ENCODE measurements at regions not wholly inside any gene's neighbourhood (a gene's known extent, or its start where the extent isn't known, plus 50 kb on each side); places are given as distances from the start of the nearest gene placed in this dataset.

GRCh38 chr4:83704786-83705185, 168.9 kb downstream of the GPAT3 start:
- in situ Hi-C loops (cut with MboI), result no loop called here
- H2AFZ ChIP-seq, result no peak overlapping the region
- no peak overlapping the region for H3K4me2 ChIP-seq (ENCODE audit: unreplicated experiment)
- H3K4me3 ChIP-seq, result no peak overlapping the region
- H3K9ac ChIP-seq, result no peak overlapping the region
- TF ChIP-seq EZH2 (IDR thresholded peaks at IDR 0.05; ENCODE audit: insufficient read depth, poor library complexity, severe bottlenecking) (no peak), EZH2phosphoT487 (IDR thresholded peaks at IDR 0.05; ENCODE audit: insufficient read depth, low read depth) (no peak)
- H3K9me2 ChIP-seq (ENCODE audit: insufficient read depth), result no peaks in the 10 kb centered on the region
- H3K4me1 ChIP-seq (ENCODE audit: insufficient read depth), result no peaks in the 10 kb centered on the region
- H4K20me1 ChIP-seq (ENCODE audit: insufficient read depth), result no peaks in the 10 kb centered on the region
- H3K36me3 ChIP-seq (ENCODE audit: low read depth), result no peaks in the 10 kb centered on the region
- H3K9me3 ChIP-seq (ENCODE audit: low read depth), result no peaks in the 10 kb centered on the region
- H3K27me3 ChIP-seq (replicated peaks; ENCODE audit: insufficient read depth), result no peaks in the 10 kb centered on the region
- no peak overlapping the region for H3K27ac ChIP-seq
- DNase-seq, result no peak
- WGBS, 2 experiments (ENCODE audit: low coverage in 1 of 2, low lambda C conversion rate in 2 of 2, missing lambda C conversion rate in 2 of 2), result 77 to 82% methylated on average over 2 of the region's 2 CpGs
- no peaks in the 10 kb centered on the region for H3K79me2 ChIP-seq (ENCODE audit: insufficient read depth)
- no peaks in the 10 kb centered on the region for H3F3A ChIP-seq (ENCODE audit: insufficient read depth)

- Histone ChIP-seq H2AFZ (no peak overlapping the region), H3K9me3 (ENCODE audit: low read depth) (no peaks in the 10 kb centered on the region), H3K9me2 (ENCODE audit: insufficient read depth) (no peaks in the 10 kb centered on the region), H4K20me1 (ENCODE audit: insufficient read depth) (no peaks in the 10 kb centered on the region), H3K4me3 (no peak overlapping the region), H3K4me1 (ENCODE audit: insufficient read depth) (no peaks in the 10 kb centered on the region), H3K79me2 (ENCODE audit: insufficient read depth) (no peaks in the 10 kb centered on the region), H3K27ac (no peak overlapping the region), H3K9ac (no peak overlapping the region), H3K36me3 (ENCODE audit: low read depth) (no peaks in the 10 kb centered on the region), H3K4me2 (ENCODE audit: unreplicated experiment) (no peak overlapping the region), H3K27me3 (replicated peaks; ENCODE audit: insufficient read depth) (no peaks in the 10 kb centered on the region), H3F3A (ENCODE audit: insufficient read depth) (no peaks in the 10 kb centered on the region)
- in situ Hi-C loops (cut with MboI), result no loop called here
- DNase-seq, result no peak
- TF ChIP-seq EZH2phosphoT487 (IDR thresholded peaks at IDR 0.05; ENCODE audit: insufficient read depth, low read depth) (no peak), EZH2 (IDR thresholded peaks at IDR 0.05; ENCODE audit: insufficient read depth, poor library complexity, severe bottlenecking) (no peak)
- WGBS, 2 experiments (ENCODE audit: low coverage in 1 of 2, low lambda C conversion rate in 2 of 2, missing lambda C conversion rate in 2 of 2), result 60 to 79% methylated on average over 1 of the region's 1 CpG
These were observed 167.8 kb downstream of the GPAT3 start for GRCh38 chr4:83703752-83704151.

- H3K9ac ChIP-seq, result no peak overlapping the region
- no peaks in the 10 kb centered on the region for H3K36me3 ChIP-seq (ENCODE audit: low read depth)
- H3K79me2 ChIP-seq (ENCODE audit: insufficient read depth), result no peaks in the 10 kb centered on the region
- no peak overlapping the region for H2AFZ ChIP-seq
- H3K27ac ChIP-seq, result no peak overlapping the region
- in situ Hi-C loops (cut with MboI), result no loop called here
- H3K4me1 ChIP-seq (ENCODE audit: insufficient read depth), result no peaks in the 10 kb centered on the region
- no peaks in the 10 kb centered on the region for H3K9me2 ChIP-seq (ENCODE audit: insufficient read depth)
- H3K4me2 ChIP-seq (ENCODE audit: unreplicated experiment), result no peak overlapping the region
- H3K4me3 ChIP-seq, result no peak overlapping the region
- TF ChIP-seq EZH2phosphoT487 (IDR thresholded peaks at IDR 0.05; ENCODE audit: insufficient read depth, low read depth), result no peak
- no peak for TF ChIP-seq EZH2 (IDR thresholded peaks at IDR 0.05; ENCODE audit: insufficient read depth, poor library complexity, severe bottlenecking)
- no peaks in the 10 kb centered on the region for H3F3A ChIP-seq (ENCODE audit: insufficient read depth)
- WGBS, 2 experiments (ENCODE audit: low coverage in 1 of 2, low lambda C conversion rate in 2 of 2, missing lambda C conversion rate in 2 of 2), result 43 to 50% methylated on average over 1 of the region's 1 CpG
- no peaks in the 10 kb centered on the region for H3K9me3 ChIP-seq (ENCODE audit: low read depth)
- no peaks in the 10 kb centered on the region for H3K27me3 ChIP-seq (replicated peaks; ENCODE audit: insufficient read depth)
- DNase-seq, result peak; percentile 19
- H4K20me1 ChIP-seq (ENCODE audit: insufficient read depth), result no peaks in the 10 kb centered on the region
These were observed 165.1 kb downstream of the GPAT3 start for GRCh38 chr4:83701041-83701440.

DNA sequence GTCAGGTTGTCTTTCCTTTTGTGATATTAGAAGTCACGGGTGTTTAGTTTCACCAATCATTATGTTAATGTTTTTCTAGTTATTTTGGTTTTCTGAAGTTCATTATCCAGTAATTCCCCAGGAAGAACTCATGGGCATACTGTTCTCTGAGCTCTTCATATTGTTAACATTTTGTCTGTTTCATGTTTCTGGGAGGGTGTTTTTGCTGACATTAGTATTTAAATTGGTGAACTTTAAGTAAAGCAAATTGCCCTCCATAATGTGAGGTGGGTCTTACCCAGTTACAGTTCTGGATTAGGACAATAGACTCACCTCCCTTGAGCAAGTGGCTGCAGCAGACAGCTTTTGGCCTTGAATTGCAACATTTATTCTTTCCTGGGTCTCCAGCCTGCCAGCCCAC, 163.4 kb downstream of the GPAT3 start:
- Histone ChIP-seq H3K9ac (no peak overlapping the region), H3K9me3 (ENCODE audit: low read depth) (no peaks in the 10 kb centered on the region), H4K20me1 (ENCODE audit: insufficient read depth) (no peaks in the 10 kb centered on the region), H3K4me2 (ENCODE audit: unreplicated experiment) (no peak overlapping the region), H3K27ac (no peak overlapping the region), H3K4me1 (ENCODE audit: insufficient read depth) (no peaks in the 10 kb centered on the region), H3F3A (ENCODE audit: insufficient read depth) (no peaks in the 10 kb centered on the region), H3K27me3 (replicated peaks; ENCODE audit: insufficient read depth) (no peaks in the 10 kb centered on the region), H3K36me3 (ENCODE audit: low read depth) (no peaks in the 10 kb centered on the region), H3K79me2 (ENCODE audit: insufficient read depth) (no peaks in the 10 kb centered on the region), H3K4me3 (no peak overlapping the region), H3K9me2 (ENCODE audit: insufficient read depth) (no peaks in the 10 kb centered on the region), H2AFZ (no peak overlapping the region)
- WGBS, 2 experiments (ENCODE audit: low coverage in 1 of 2, low lambda C conversion rate in 2 of 2, missing lambda C conversion rate in 2 of 2), result 91 to 95% methylated on average over 1 of the region's 1 CpG
- in situ Hi-C loops (cut with MboI), result no loop called here
- TF ChIP-seq EZH2 (IDR thresholded peaks at IDR 0.05; ENCODE audit: insufficient read depth, poor library complexity, severe bottlenecking), result no peak
- no peak for TF ChIP-seq EZH2phosphoT487 (IDR thresholded peaks at IDR 0.05; ENCODE audit: insufficient read depth, low read depth)
- DNase-seq, result no peak

DNA sequence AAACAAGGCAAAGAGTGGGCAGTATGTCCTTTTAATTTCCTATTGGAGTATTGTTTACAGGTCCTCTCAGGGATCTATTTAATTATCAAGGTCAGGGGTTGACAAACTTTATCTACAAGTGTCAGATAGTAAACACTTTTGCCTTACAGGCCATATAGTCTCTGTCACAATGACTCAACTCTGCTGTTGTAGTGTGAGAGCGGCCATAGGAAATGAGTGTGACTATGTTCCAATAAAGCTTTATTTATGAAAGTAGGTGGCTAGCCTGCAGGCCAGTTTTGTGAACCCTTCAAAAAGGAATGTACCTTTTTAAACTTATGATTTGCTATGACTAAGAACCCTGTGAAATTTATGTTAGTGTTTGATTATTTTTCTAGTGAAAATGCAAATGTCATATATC, 156.1 kb downstream of the GPAT3 start:
- no peaks in the 10 kb centered on the region for H3K79me2 ChIP-seq (ENCODE audit: insufficient read depth)
- no peaks in the 10 kb centered on the region for H3K9me3 ChIP-seq (ENCODE audit: low read depth)
- no peaks in the 10 kb centered on the region for H3K27me3 ChIP-seq (replicated peaks; ENCODE audit: insufficient read depth)
- no peak overlapping the region for H3K9ac ChIP-seq
- H3K9me2 ChIP-seq (ENCODE audit: insufficient read depth), result no peaks in the 10 kb centered on the region
- no peaks in the 10 kb centered on the region for H4K20me1 ChIP-seq (ENCODE audit: insufficient read depth)
- no peaks in the 10 kb centered on the region for H3K4me1 ChIP-seq (ENCODE audit: insufficient read depth)
- H3K4me3 ChIP-seq, result no peak overlapping the region
- no peaks in the 10 kb centered on the region for H3F3A ChIP-seq (ENCODE audit: insufficient read depth)
- no peak overlapping the region for H2AFZ ChIP-seq
- H3K36me3 ChIP-seq (ENCODE audit: low read depth), result no peaks in the 10 kb centered on the region
- H3K27ac ChIP-seq, result no peak overlapping the region
- in situ Hi-C loops (cut with MboI), result no loop called here
- DNase-seq, result peak; percentile 40
- no peak overlapping the region for H3K4me2 ChIP-seq (ENCODE audit: unreplicated experiment)
- no peak for TF ChIP-seq EZH2phosphoT487 (IDR thresholded peaks at IDR 0.05; ENCODE audit: insufficient read depth, low read depth)
- no peak for TF ChIP-seq EZH2 (IDR thresholded peaks at IDR 0.05; ENCODE audit: insufficient read depth, poor library complexity, severe bottlenecking)
- 30 to 43% methylated on average over 1 of the region's 1 CpG for WGBS, 2 experiments (ENCODE audit: low coverage in 1 of 2, low lambda C conversion rate in 2 of 2, missing lambda C conversion rate in 2 of 2)
